Neuron (in vitro differentiated cells): ENCODE measurements at regions not wholly inside any gene's neighbourhood (a gene's known extent, or its start where the extent isn't known, plus 50 kb on each side); places are given as distances from the start of the nearest gene placed in this dataset.

Experiments
- H2AFZ ChIP-seq: one replicate; pipeline ENCODE4 v1.6.1; 2013; ENCODE audit warnings: low read depth, mild to moderate bottlenecking, inconsistent platforms, low read length, moderate library complexity
- H3K27me3 ChIP-seq: one replicate; pipeline ENCODE4 v1.6.1; 2013; ENCODE audit warnings: low read length; ENCODE audit not compliant: insufficient read depth
- H3K36me3 ChIP-seq: one replicate; pipeline ENCODE4 v1.6.1; 2013; ENCODE audit warnings: low read length; ENCODE audit not compliant: insufficient read depth
- H3K4me1 ChIP-seq: one replicate; pipeline ENCODE4 v1.6.1; 2013; ENCODE audit warnings: low read length; ENCODE audit not compliant: insufficient read depth
- H3K4me3 ChIP-seq: 2 replicates; pipeline ENCODE4 v1.5.1; 2013; ENCODE audit warnings: mild to moderate bottlenecking, low read length, moderate library complexity
- H3K9me3 ChIP-seq: one replicate; pipeline ENCODE4 v1.6.1; 2013; ENCODE audit warnings: low read length

DNA sequence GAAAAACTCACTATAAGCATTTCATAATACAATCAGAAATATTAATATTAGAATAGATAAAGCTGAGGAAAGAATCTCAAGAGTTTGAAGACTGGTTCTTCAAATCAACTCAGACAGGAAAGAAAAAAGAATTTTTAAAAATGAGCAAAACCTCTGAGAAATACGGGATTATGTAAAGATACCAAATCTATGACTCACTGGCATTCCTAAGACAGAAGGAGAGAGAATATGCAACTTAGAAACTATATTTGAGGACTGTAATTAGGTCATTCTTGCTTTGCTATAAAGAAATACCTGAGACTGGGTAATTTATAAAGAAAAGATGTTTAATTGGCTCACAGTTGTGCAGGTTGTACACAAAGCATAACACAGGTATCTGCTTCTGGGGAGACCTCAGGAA, 665.1 kb downstream of the RNF144B start:
- no peak overlapping the region for H3K4me3 ChIP-seq
- no peaks in the 10 kb centered on the region for H3K27me3 ChIP-seq
- no peaks in the 10 kb centered on the region for H3K9me3 ChIP-seq
- no peak overlapping the region for H2AFZ ChIP-seq
- no peaks in the 10 kb centered on the region for H3K36me3 ChIP-seq
- no peaks in the 10 kb centered on the region for H3K4me1 ChIP-seq

DNA sequence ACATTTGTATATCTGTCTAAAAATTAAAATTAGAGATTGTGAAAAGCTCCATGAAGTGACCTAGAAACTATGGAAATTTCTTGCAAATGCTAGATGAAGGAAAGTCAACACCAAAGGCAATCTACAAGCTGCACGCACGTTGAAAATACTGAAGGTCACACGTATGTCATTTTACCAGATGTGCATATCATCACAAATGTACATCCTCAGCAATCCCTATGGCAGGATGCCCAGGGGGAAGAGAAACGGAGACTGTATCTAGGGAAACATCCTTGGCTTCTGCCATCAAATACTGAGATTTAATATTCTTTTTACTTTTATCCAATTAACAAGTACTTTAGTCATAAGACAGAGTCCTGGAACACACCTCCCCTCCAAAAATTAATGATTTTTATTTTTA, 672.0 kb downstream of the RNF144B start:
- Histone ChIP-seq H3K36me3 (no peaks in the 10 kb centered on the region), H3K4me1 (no peaks in the 10 kb centered on the region), H3K4me3 (no peak overlapping the region), H3K9me3 (no peaks in the 10 kb centered on the region), H2AFZ (no peak overlapping the region), H3K27me3 (no peaks in the 10 kb centered on the region)

DNA sequence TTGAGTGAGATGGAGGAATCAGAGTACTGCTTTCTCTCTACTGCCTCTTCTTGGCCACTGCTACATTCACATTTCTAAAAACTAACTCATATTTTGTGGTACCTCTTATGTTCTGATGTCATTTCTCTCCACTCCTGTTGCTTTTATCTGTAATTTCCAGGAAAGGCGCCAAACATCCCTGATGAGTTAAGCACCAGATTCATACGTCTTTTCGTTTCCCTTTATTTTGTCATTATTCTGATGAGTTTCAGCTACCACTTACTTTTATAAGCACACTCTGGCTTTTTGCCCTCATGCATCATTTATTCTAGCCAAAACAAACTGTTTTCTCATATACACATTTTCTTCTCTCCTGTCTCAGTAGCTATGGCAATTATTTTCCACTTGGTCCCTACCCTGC, 680.0 kb downstream of the RNF144B start:
- Histone ChIP-seq H3K4me1 (no peaks in the 10 kb centered on the region), H2AFZ (no peak overlapping the region), H3K27me3 (no peaks in the 10 kb centered on the region), H3K4me3 (no peak overlapping the region), H3K36me3 (no peaks in the 10 kb centered on the region), H3K9me3 (no peaks in the 10 kb centered on the region)

DNA sequence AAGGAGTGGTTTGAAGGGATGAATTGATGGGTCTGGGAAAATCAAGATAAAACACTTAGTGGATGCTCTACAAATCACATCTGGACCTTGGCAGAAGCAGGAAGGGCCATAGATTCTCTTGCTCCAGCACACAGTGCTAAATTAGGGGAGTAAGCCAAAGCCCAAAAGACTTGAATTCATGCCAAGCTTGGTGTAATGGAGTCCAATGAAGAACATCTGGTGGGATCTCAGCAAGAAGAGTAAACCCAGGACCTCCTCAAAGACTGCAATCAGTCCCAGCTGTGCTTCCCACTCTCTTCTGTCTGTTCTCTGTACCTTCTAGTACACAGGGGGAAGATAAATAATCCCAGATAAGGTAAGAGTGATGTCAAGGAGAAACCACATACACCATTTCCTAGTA, 683.4 kb downstream of the RNF144B start:
- Histone ChIP-seq H3K4me1 (no peaks in the 10 kb centered on the region), H3K27me3 (no peaks in the 10 kb centered on the region), H3K4me3 (no peak overlapping the region), H2AFZ (no peak overlapping the region), H3K9me3 (peaks cover 4% of the 10 kb centered on the region), H3K36me3 (no peaks in the 10 kb centered on the region)

DNA sequence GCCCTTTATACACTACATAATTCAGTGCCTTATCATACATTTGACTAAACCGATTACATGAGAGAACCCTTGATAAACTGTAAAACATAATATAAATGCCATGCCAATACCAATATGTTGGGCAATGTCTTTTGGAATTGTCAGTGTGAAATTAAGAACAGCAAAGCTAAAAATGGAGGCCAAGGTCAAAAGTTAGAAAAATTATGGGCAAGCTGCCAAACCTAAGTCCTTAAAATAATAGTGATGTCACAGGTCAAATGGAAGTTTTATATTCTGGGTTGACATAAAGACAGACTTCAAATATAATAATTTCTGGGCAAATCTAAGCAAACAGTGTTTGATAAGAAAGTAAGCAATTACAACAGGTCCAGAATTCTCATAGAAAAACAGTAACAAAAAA, 696.7 kb downstream of the RNF144B start:
- H3K9me3 ChIP-seq = peaks cover 2% of the 10 kb centered on the region
- H3K4me1 ChIP-seq = peaks cover 4% of the 10 kb centered on the region
- no peak overlapping the region for H3K4me3 ChIP-seq
- H3K27me3 ChIP-seq = no peaks in the 10 kb centered on the region
- H2AFZ ChIP-seq = no peak overlapping the region
- no peaks in the 10 kb centered on the region for H3K36me3 ChIP-seq

DNA sequence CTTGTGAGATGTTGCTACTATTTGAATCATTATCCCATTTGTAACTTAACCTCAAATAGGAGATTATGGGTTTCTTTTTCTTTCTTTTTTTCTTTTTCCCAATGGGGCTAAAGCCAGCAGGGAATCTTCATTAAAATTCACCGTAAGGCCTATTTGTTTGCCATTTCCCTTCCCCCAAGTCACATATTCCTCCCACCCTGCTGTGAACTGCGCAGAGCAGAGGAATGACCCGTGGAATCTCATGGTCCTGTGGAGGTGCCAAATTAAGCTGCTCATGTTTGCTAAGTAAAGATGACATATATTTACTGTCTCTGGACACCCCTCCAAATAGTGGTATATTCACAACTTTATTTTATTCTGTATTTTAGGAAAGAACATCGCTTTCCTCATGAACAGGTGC, 699.3 kb downstream of the RNF144B start:
- Histone ChIP-seq H3K9me3 (no peaks in the 10 kb centered on the region), H3K4me1 (peaks cover 4% of the 10 kb centered on the region), H2AFZ (no peak overlapping the region), H3K27me3 (no peaks in the 10 kb centered on the region), H3K36me3 (no peaks in the 10 kb centered on the region), H3K4me3 (no peak overlapping the region)

DNA sequence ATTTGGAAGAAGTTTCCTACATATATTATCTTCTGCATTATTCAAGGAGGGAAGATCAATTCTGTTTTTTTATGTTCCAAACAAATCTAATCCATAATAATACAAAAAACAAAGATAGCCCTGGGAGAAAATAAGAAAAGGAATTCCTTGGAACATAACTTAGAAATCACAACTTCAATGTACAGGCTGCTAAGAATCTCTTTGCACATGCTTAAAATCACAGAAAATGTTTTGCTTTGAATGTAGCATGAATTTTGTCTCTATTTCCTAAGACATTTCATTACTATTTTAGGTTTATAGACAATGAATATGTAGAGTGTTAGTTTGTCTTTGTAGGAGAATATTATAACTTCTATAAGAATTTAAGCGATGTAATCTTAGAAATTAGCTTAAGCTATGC, 700.1 kb downstream of the RNF144B start:
- no peak overlapping the region for H2AFZ ChIP-seq
- H3K4me3 ChIP-seq = no peak overlapping the region
- no peaks in the 10 kb centered on the region for H3K36me3 ChIP-seq
- H3K4me1 ChIP-seq = peaks cover 4% of the 10 kb centered on the region
- H3K9me3 ChIP-seq = no peaks in the 10 kb centered on the region
- H3K27me3 ChIP-seq = no peaks in the 10 kb centered on the region

DNA sequence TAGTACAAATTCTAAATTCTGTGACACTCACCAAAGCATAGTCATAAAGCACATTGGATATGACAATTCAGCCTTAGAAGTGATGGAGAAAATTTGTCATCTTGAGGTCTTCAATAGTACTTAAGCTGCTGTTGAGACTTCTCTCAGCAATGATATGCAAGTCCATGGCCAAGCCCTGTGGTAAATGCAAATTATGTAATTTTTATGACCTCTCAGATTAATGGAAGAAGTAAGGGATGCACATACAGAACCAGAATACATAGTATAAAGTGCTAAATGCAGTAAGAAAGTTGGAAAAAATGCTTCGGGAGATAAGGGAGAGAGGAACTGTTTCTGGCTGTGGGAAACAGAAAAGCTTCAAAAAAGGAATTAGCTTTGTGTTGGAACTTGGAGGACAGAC, 700.7 kb downstream of the RNF144B start:
- no peak overlapping the region for H2AFZ ChIP-seq
- no peak overlapping the region for H3K4me3 ChIP-seq
- H3K9me3 ChIP-seq = no peaks in the 10 kb centered on the region
- no peaks in the 10 kb centered on the region for H3K36me3 ChIP-seq
- H3K27me3 ChIP-seq = no peaks in the 10 kb centered on the region
- peaks cover 4% of the 10 kb centered on the region for H3K4me1 ChIP-seq

DNA sequence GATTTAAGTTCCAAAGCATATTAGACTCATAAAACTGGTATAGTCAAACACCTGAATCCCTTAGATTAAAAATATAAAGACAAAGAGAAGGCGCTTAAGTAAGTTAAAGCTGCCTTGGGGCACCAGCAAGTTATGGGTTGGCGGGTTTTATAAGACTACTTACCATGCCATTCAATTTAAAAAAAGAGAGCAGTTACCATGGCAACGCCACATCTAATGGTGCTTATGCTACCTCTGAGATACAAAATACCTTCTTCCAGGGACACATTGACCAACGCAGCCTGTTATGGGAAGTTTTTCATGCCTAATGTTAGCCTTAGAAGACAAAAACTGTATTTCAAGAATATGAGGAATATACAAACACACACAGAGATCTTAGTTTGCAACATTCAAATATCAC, 713.6 kb downstream of the RNF144B start:
- Histone ChIP-seq H3K4me3 (no peak overlapping the region), H3K36me3 (no peaks in the 10 kb centered on the region), H2AFZ (no peak overlapping the region), H3K4me1 (peaks cover 7% of the 10 kb centered on the region), H3K9me3 (peaks cover 1% of the 10 kb centered on the region), H3K27me3 (no peaks in the 10 kb centered on the region)

DNA sequence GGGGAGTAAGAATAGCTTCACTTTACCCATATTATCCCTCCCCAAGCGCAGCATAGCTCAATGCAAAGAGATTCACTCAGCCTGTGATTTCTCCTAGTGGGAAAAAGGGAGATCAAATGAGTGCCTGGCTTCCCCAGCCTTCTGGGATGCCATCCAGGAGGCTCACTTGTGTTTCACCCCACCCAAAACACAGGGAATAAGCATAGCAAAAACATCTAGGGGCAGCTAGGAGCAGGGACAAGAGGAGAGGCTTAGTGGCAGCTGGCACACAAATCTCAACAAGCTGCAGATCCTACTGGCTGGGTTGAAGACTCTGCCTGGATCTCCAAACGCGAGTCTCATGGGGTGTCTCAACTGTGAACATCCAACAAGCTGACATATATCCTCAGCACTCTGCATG, 715.8 kb downstream of the RNF144B start:
- H3K4me1 ChIP-seq = peaks cover 7% of the 10 kb centered on the region
- no peaks in the 10 kb centered on the region for H3K36me3 ChIP-seq
- H3K27me3 ChIP-seq = no peaks in the 10 kb centered on the region
- H3K9me3 ChIP-seq = peaks cover 1% of the 10 kb centered on the region
- H3K4me3 ChIP-seq = no peak overlapping the region
- H2AFZ ChIP-seq = no peak overlapping the region

DNA sequence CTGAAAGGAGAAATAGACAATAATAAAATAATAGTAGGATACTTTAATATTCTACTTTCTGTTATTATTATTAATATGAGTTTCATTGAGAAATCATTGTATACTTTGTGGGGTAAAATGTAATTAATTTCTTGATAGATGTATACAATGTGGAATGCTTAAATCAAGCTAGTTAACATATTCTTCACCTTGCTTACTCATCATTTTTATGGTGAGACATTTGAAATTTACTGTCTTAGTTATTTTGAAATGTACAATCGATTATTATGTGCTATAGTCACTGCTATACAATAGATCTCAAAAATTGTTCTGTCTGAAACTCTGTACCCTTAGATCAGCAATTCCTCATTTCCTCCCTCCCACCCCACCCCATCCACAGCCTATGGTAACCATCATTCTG, 720.3 kb downstream of the RNF144B start:
- Histone ChIP-seq H3K36me3 (no peaks in the 10 kb centered on the region), H3K27me3 (no peaks in the 10 kb centered on the region), H3K4me3 (no peak overlapping the region), H3K4me1 (no peaks in the 10 kb centered on the region), H3K9me3 (peaks cover 1% of the 10 kb centered on the region), H2AFZ (no peak overlapping the region)

DNA sequence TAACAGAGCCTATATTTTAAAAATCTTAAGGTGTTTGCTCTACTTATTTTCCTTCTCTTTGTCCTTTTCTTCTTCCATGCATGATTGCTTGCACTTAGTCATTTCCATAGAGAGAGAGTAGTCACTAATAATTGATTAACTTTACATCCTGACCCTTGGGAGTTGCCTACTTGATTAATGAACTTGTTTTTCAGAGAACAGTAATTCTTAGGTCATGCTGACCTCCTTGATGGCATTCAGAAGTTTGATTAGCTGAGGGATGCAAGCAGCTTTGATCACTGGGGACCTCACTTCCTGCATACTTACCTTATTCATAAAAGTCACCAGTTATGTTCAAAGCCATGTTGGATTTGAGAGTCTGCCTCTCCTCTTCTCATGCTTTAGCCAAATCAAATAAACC, 715.6 kb upstream of the ID4 start:
- Histone ChIP-seq H3K27me3 (no peaks in the 10 kb centered on the region), H3K4me1 (peaks cover under 1% of the 10 kb centered on the region), H3K9me3 (peaks cover 4% of the 10 kb centered on the region), H3K4me3 (no peak overlapping the region), H3K36me3 (no peaks in the 10 kb centered on the region), H2AFZ (no peak overlapping the region)

DNA sequence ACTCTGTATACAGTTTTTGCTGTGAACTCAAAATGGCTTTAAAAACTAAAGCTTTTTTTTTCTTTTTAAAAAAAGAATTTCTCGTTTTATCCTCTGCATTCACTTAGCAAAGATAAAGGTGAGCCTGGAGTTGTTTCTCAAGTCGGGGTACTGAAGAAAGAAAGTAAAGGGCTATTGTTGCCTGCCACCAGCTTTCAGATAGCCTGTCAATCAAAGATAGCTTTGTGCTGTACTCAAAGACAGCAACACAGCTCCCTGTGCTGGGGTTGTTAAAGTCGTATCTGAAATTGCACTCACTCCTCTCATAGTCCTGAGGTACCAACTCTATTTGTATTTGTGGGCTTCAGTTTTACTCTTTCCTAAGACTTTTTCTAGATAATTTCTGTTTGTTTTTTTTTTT, 710.1 kb upstream of the ID4 start:
- peak overlapping the region; percentile 11 for H3K4me3 ChIP-seq
- no peaks in the 10 kb centered on the region for H3K27me3 ChIP-seq
- peaks cover 6% of the 10 kb centered on the region for H3K4me1 ChIP-seq
- H3K9me3 ChIP-seq = no peaks in the 10 kb centered on the region
- H3K36me3 ChIP-seq = no peaks in the 10 kb centered on the region
- H2AFZ ChIP-seq = peak overlapping the region; percentile 26

DNA sequence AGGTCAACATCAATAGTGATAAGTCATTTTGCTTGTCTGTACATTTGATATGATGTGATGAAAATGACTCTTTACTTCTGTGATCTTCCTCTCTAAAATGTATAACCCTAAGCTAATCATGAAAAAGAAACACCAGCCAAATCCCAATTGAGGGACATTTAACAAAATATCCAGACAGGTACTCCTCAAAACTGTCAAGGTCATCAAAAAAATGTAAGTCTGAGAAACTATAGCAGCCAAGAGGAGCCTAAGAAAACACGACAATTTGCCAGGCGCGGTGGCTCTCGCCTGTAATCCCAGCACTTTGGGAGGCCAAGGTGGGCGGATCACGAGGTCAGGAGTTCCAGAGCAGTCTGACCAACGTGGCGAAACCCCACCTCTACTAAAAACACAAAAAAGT, 708.5 kb upstream of the ID4 start:
- Histone ChIP-seq H3K9me3 (no peaks in the 10 kb centered on the region), H3K27me3 (no peaks in the 10 kb centered on the region), H3K4me1 (peaks cover 6% of the 10 kb centered on the region), H3K36me3 (no peaks in the 10 kb centered on the region), H3K4me3 (no peak overlapping the region), H2AFZ (no peak overlapping the region)
